ENCODE measurements at regions not wholly inside any gene's neighbourhood (a gene's known extent, or its start where the extent isn't known, plus 50 kb on each side); places are given as distances from the start of the nearest gene placed in this dataset.

- TF ChIP-seq CTCF (IDR thresholded peaks at IDR 0.05) (no peak), POLR2AphosphoS5 (IDR thresholded peaks at IDR 0.05) (no peak), POLR2A (IDR thresholded peaks at IDR 0.05) (no peak)
These were observed 221.4 kb upstream of the NFE2L3 start for GRCh38 chr7:25930492-25931048.

All from gastroesophageal sphincter (tissue), 3 donors.